ENCODE measurements at regions not wholly inside any gene's neighbourhood (a gene's known extent, or its start where the extent isn't known, plus 50 kb on each side); places are given as distances from the start of the nearest gene placed in this dataset.

DNA sequence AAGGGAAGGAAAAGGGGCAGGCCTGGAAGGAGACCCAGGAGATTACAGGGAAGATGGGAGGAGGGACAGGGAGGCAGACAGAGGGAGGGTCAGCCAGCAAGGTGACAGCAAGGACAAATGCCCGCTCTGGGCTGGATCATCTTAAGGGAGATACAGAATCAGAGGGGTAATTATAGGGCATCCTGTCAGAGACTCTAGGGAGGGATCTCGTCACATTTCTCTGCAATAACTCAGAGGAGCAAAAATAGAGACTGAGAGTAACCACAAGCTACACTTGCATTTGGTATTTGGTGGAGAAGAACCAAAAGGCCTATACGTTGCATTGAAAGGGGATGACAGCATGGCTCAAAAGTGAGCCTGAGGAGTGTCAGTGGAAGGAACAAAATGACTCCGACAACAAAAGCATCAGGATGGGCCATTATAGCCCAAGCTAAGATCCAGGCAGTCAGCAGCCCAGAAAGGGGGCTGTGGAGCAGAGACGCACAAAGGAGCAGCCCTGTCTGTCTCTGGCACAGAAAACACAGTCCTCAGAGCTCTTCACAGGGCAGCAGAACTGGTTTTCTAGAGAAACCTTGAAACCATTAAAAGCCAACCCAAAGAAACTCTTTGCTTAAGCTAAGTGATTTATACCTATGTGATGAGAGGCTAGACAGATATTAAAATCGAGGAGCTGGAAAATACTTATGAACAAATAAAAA lies 430.2 kb upstream of the VSTM2A start:
- TF ChIP-seq POLR2A (IDR thresholded peaks at IDR 0.05; ENCODE audit: low read depth, low read length) (no peak), POLR2AphosphoS5 (IDR thresholded peaks at IDR 0.05; ENCODE audit: low read depth, low read length) (no peak), TAF1 (IDR thresholded peaks at IDR 0.05; ENCODE audit: low read depth, low read length) (no peak), PAX5 (IDR thresholded peaks at IDR 0.05; ENCODE audit: insufficient read depth, low read length, severe bottlenecking) (no peak)
